GM21515 (cell line): ENCODE measurements at regions not wholly inside any gene's neighbourhood (a gene's known extent, or its start where the extent isn't known, plus 50 kb on each side); places are given as distances from the start of the nearest gene placed in this dataset.
"Not testable (repeated sequence)": the region's sequence is repeated elsewhere in the genome, so short reads cannot be mapped to it uniquely, and the experiment has no call there.

Experiments
- ATAC-seq: cut with Tn5 transposase; IDR thresholded peaks from one replicate; pipeline ENCODE4 v1.9.1; 2021; ENCODE audit not compliant: unreplicated experiment

DNA sequence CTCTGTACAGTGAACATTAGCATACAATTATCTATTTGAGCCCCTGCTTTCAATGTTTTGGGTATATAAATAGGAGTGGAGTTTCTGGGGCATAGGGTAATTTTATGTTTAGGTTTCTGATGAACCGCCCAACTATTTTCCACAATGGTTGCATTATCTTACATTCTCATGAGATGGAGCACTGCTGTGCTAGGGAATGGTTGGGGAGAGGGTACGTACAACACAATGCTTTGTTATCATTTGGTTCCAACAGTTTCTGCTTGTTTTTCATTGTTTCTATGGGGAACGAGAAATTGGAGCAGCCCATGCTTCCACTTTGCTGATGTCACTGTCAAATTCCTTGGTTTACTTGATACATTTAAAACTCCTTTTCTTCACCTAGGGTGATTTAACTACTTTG is 1115.3 kb downstream of the REEP3 start:
- ATAC-seq = no peak

DNA sequence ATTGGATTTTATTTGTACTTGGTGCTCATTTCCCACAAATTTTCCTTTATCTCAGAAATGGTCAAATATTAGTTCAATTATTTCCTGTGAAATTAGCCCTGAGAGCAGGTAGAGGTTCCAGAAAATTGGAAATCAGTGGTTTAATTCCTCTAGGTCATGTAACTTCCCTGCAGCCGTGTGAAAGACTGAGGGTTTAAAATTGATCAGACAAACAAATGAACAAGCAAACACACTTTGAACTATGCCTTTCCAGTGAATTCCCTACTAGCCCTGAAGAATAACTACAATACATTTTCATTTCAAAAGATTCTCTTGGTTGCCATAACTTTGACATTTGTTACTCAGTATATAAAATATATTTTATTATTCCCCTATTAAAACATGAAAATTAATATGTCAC is 1116.7 kb downstream of the REEP3 start:
- ATAC-seq = no peak

DNA sequence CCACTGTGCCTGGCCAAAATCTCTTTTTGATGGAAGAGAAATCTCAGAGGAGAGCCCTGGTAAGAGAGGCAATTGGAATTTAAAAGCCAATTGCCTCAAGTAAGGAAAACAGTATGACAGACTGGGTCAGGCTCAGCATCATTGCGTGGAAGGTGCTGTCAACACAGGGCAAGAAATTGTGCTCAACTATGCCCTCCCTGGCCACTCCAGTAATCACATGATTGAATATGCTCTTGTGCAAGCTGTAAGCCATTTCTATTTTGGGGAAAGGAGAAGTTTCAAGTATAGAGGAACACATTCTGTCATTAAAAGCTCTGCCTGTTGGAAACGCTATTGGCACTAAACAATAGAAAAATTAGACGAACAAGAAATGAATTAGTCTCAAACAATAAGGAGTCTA is 1127.7 kb downstream of the REEP3 start:
- no peak for ATAC-seq

DNA sequence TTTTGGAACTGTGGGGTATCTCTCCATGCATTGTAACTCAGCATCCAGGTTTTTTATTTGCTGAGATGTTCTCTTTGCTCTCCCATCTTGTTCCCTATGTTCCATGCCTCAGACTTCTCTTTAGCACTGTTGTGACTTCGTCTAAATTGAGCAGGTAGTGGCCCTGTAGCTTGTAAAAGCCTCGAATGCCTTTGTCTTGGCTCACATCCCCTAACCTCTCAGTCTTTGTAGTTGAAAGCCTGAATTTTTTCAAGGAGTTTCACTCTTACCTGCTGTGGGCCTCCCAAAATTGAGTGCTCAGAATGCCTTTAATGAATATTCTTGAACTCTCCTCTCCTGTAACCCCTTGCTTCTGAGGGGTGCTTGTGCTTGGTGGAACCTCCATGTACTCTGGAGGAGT is 1137.3 kb downstream of the REEP3 start:
- ATAC-seq = no peak

DNA sequence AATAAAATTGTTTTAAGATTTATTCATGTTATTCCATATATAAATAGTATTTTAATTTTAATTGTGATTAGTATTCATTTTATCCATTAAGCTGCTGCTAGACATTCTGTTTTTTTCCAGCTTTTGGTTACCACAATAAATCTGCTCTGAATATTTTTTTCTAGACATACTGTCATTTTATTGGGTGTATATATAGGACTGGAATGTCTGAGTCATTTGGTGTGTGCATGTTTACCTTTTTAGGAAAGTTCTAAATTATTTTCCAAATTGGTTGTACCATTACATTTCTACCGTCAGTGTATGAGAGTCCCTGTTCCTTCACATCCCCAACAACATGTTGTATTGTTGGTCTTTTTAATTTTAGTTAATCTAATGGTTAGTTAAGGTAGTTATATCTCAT is 1138.1 kb downstream of the REEP3 start:
- ATAC-seq = no peak

DNA sequence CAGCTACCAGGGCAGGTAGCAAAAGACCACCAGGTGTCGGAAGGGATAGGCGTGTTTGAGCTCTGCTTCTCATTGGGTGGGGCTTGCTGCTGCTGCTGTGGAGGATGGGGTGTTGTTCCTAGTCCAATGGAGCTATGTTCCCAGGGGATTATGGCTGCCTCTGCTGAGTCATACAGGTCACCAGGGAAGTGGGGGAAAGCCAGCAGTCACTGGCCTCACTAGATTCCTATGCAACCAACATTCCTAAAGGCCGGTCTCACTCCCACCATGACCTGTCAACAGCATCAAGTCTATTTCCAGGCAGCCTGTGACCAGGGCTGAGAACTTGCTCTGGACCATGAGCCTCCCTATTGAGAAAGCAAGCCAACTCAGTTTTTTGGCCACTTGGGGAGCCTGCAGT is 1160.8 kb downstream of the REEP3 start:
- ATAC-seq = no peak

DNA sequence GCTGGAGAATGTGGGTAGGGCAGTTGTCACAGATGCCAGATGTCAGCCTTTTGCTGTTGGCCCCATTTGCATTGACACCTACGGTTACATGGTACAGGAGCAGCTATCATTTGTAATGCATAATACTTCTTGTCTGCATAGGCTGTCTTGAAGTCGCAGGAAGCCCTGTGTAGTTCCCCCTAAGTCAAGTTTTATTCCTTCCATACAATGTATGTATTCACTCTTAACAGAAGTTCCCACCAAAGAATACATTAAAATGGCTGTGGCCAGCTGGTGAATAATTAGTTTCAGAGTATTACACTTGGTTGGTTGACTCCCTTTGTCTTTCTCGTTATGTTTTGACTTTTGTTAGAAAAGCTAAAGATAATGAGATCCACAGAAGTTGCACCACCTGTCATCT is 1169.0 kb downstream of the REEP3 start:
- no peak for ATAC-seq

DNA sequence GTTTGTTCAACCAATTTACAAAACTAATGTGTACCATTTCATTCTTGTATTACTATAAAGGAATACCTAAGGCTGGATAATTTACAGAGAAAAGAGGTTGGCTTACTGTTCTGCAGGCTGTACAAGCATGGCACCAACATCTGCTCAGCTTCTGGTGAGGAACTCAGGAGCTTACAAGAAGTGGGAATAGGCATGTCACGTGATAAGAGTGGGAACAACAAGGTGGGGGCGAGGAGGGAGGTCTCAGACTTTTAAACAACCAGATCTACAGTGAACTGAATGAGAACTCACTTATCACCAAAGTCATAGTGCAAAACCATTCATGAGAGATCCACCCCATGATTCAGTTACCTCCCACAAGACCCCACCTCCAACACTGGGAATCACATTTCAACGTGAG is 1178.0 kb downstream of the REEP3 start:
- no peak for ATAC-seq

DNA sequence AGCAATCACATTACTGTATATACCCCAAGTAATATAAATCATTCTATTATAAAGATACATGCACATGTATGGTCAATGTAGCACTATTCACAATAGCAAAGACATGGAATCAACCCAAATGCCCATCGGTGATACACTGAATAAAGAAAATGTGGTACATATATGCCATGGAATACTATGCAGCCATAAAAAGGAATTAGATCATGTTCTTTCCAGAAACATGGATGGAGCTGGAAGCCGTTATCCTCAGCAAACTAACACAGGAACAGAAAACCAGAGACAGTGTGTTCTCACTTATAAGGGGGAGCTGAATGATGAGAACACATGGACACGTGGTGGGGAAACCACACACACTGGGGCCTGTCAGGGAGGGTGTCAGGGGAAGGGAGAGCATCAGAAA is 1180.9 kb downstream of the REEP3 start:
- not testable (repeated sequence) for ATAC-seq

DNA sequence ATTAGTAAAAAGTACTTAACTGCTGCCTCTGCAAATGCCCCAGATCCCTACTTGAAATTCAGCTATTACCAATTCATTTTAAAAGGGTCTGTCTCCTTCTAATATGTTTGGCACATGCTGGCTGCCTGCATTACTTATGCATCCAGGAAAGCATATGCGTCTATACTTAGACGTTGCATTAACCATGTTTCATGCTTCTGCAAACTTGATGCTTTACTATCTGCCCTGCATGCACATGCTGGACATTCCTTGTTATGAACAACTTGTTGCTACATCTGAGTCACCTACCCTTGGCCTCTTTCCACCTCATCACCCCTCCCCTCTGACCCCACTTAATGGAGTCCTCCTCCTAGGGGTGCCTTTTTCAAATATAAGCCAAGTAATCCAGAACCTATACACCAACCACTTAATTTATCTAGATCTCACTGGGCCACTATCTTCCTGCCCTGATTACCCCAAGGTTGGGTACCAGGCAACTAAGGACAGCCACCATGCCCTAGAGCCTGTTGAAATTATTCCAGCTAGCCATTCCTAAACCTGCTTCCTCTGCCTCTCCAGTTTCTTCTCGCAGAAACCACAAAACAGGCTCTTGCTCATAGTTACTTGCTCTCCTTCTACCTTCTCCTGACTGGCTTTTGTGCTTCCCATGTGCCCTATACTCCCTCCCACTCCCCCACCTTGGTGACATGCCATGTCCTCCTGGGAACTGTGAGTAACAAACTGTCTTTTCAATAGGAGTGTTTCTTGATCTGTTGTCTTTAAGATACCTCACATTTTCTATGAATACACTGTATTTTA is 1187.9 kb downstream of the REEP3 start:
- ATAC-seq = no peak

DNA sequence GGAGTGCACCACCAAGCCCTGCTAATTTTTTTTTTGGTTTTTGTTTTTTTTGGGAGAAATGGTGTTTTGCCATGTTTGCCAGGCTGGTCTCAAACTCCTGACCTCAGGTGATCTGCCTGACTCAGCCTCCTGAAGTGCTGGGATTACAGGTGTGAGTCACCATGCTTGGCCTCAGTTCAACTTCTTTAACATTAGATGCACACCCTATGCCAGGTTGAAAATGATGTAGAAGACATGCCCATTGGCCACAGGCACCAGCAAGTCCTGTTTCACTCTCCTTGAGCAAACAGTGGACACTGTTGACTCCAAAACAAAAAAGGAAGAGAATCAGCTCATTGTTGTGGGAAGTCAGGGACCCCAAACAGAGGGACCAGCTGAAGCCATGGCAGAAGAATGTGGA is 1205.3 kb downstream of the REEP3 start:
- no peak for ATAC-seq

DNA sequence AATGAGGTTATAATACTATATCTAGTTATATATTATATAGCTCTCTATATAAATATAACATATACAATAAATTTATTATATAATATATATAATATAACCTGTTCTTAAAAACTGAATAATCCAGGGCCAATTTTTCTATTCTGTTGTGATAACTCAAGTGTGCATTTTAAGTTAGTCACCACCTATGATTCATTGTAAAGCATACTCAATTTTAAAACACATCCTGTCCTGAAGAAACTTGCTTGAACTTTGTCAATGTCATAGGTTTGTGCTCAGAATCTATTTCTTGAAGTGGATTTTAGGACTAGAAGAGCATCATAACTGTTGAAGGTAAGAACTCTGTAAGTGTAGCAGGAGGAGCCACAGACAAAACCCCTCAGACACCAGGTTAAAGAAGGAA is 1209.8 kb downstream of the REEP3 start:
- no peak for ATAC-seq

DNA sequence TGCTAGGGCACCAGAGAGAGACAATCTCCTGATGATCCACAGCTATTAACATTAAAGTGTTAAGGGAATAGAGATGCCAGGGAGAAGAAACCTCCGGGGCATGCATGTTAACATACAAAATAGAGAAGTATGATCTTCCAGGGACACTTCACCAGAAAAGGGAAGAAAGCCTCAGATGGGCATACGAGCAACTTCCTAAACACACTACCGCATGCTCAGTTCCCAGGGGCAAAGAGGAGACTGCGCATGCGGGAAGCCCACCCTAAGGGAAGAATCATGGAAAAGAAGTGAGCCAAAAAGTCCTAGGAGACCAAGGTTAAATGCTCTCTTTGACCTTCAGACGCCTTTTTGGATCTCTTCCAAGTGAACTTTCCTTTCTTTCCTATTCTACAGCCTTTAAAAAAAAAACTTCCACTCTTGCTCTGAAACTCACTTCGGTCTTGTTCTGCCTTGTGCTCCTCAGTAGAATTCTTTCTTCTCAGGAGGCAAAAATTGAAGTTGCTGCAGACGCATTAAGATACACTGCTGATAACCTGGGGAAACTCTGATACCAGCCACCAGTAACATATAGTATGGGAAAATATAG is 1211.3 kb downstream of the REEP3 start:
- ATAC-seq = no peak

DNA sequence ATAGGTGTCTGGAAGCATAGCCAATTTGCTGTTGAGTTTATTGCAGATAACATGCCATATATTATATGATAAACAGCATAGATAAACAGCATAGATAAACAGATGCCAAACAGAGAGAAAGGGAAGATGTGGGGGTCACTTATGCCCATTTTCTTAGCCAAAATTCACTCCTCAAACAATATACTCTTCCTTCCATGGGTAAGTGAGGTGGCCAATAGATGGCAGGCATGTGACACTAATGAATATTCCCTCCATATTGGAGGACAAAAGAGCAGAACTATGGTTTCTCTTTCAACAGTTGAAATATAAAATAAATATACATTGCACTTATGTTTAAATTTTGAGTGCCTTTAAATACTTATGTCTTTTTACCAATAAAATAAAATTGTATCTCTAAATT is 1212.8 kb downstream of the REEP3 start:
- no peak for ATAC-seq

DNA sequence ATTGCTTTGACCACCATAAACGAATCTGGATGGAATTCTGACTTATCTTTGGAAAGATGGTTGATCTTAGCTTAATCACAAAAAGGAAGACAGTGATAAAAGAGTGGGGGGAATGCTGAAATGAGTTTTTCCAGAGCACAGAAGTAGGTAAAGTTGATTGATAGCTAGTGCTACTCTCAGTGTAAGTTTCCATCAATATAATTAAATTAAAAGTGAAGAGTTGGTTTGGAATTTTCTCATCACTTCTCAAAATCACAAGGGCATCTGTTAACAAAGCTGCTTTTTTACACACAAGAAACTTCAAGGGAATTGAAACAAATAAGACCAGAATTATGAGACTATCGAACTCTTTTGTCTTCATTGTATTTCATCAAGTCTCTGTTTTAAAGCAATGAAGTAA is 1217.3 kb downstream of the REEP3 start:
- no peak for ATAC-seq

DNA sequence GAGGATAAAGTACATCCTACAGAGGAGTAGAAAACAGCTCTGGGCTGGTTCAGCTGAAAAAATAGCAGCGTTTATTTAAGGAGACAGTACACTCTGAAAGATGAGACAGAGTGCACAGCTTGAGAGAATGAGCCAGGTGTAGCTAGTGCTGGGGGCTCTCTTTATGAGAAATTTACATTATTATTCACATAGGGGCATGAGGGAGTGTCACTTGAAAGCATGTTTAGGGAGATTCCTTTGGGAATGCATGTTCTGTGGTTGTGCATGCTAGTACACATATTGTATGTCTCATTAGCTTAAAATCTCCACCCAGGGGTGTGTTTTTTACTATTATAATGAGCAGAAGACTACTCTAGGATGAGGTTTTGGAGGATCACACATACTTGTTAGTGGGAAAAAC is 1224.4 kb downstream of the REEP3 start:
- no peak for ATAC-seq

DNA sequence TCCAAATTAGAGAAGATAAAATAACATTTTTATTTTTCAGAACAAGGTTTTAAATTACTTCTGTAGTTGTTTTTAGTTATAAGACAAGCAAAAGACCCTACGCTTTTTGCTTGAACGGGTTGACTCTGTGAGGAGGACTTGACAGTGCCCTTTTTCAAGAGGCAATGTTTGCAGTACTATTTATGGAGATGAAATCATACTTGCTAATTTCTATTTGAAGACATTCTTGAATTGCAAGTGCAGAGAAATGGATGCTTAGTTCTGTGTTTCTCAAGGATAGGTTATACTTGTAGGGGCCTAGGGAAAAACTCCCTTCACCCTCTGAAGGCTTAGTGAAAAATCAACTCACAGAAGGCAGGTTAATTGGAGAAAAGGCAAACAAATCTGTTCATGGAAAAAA is 1229.5 kb downstream of the REEP3 start:
- no peak for ATAC-seq

DNA sequence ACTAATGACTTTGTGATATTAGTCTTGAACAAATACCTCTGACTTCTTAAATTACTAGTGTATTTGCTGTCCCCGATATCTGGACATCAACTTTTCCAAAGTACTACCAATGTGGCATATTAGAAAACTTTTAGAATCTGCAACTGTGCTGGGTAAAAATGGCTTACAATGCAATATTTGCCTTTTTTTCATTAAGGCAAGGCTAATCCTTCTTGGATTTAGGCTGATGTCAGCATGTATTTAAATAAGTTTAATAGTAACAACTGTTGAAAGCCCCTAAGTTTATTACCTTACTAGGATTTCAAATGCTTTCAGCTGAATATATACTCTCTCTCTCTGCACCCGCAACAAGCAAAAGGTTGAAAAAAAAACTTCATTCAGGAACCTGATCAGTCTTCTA is 1232.3 kb downstream of the REEP3 start:
- ATAC-seq = no peak

DNA sequence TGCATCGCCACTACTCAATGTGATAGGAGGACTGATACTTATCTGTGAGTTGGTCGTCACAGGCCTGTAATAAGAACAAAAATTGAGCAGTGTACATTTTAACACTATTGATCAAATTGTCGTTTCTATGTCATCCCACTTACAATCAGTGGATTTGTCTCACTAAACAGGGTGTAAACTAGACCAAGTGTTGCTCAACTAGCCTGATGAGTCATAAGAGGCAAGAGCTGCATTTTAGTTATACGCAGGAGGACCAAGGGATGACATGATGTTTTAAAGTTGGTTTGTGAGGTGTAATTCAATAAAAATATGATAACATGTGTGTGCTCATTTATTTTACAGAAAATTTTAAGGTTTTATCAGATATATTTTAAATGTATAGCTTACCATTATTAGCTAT is 1239.2 kb downstream of the REEP3 start:
- no peak for ATAC-seq

DNA sequence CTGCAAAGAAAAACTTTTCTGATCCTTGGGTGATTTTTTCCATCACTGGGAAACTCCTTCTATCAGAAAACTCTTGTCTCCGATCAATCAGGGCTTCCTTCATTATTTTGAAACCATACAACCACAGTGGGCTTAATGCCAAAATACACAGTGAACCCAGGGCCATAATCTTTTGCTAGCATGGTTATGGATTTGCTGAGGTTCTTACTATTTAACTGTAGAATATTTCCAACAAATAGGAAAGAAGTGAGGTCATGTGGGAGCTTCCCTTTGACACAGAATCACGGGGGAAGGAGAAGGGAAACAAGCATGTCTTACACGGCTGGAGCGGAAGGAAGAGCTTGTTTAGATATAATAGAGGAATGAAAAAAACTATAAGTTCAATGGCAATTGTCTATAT is 1241.7 kb downstream of the REEP3 start:
- ATAC-seq = no peak

DNA sequence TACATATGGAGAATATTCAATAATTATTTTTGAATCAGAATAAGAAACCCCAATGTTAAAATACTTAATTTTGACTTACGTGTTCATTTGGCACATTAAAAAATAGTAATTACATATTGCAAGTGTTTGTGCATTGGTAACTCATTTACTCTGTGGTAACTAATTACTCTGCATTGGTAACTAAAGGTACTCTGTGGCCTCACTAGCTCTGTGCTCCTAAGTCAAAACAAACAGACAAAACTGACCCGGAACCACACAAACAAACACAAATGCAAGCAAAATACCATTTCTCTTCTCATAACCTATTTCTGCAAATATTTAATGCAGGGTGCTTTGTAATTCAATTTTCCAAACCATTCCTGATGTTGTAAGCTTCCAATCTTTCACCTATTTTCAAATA is 1244.3 kb downstream of the REEP3 start:
- no peak for ATAC-seq

DNA sequence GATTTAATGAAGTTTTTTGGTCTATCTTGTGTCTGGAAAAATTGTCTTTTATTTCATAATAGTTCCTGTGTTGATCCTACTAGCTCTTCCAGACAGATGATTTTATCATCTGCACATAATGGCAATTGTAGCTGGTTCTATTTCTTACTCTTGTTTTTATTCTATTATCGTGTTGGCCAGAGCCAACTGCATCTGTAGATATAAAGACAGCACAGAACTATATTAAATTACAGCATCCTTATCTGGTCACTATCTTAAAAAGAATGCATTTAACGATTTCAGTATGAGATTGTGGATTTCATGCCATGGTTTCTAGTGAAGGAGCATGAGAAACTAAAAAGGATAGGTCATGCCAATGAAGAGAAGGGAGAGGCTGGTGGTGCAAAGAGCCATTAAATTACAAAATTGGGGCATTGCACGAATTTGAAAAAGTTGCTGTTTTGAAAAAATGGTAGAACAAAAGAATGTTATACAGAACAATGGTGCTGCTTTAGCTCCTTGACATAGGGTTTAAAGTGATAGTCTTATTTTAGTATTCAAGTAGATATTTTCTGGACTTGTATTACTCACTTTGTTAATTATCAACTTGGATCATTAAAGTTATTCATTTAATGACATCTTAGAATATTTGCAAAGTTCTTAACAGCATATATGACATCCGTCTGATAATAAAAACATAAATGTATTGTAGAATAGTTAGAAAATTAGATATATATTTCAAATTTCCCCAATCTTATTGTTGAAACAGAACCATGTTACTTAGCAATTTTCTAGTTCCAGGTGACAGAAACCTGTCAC is 1250.3 kb downstream of the REEP3 start:
- no peak for ATAC-seq
